ENCODE measurements at regions not wholly inside any gene's neighbourhood (a gene's known extent, or its start where the extent isn't known, plus 50 kb on each side); places are given as distances from the start of the nearest gene placed in this dataset.

DNA sequence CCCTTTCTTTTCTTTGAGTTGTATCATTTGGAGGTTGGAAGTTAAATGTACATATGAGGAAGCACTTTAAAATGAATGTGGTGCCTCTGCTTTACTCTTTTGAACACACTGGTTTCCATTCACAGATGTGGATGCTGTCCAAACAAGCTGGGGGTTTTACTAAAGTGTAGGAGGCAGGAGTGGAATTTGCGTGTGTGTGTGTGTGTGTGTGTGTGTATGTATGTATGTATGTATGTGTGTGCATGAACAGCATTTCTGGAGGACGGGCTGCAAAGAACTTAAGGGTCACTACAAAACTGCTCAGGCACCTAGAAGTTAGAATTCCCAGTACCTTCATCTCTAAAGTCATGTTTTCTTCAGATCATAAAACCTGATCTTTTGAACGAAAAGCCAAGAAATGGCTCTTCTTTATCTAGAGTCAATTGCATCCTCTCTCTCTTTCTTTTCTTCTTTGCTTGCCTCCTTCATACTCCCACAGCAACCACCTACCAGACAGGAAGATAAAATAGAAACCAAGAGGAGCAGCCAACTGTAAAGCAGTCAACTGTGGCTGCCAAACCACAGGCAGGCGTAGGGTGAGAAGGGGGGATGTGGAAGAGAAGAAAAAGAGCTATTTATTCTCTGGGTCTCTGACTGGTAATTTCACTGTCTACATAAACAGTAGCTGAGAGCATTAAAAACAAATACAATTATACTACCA is 177.0 kb upstream of the RASGEF1B start:
- TF ChIP-seq CTCF (IDR thresholded peaks at IDR 0.05) (no peak), POLR2A (IDR thresholded peaks at IDR 0.05) (no peak)
